Activated naive CD4-positive, alpha-beta T cell treated with Interleukin-2 at 50 U/mL for 16 hours (primary cell): ENCODE measurements at regions not wholly inside any gene's neighbourhood (a gene's known extent, or its start where the extent isn't known, plus 50 kb on each side); places are given as distances from the start of the nearest gene placed in this dataset.

ENCODE experiments used
- DNase-seq: peaks from one replicate; pipeline ENCODE4 v3.0.0-alpha.2; 2020

DNA sequence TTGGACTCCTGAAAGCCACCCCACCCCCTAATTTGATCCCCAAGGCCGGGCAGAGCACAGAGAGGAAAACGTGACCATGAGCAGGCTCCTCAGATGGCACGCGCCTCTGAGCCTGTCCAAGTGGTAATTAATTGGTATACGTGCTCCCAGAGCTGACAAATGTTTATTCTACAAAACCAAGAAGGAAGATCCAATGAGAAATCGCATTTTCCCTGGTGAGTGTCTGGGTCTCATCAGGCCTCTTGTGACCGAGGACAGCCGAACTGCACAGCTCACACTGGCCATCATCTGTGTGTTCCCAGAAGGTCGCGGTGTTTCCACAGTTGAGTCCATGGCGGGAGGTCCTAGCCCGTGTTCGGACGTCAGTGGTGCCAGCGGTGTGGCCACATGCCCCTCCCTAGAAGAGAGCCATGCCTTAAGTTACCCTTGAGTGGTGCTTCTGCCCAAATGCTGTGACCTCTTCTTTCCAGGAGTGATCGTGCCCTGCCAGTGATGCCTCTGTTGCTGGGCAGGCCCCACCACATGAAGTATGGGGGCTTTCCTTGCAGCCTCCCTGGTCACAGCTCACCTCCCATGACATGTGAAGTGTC, 317.5 kb upstream of the RTL1 start:
- DNase-seq, result no peak

DNA sequence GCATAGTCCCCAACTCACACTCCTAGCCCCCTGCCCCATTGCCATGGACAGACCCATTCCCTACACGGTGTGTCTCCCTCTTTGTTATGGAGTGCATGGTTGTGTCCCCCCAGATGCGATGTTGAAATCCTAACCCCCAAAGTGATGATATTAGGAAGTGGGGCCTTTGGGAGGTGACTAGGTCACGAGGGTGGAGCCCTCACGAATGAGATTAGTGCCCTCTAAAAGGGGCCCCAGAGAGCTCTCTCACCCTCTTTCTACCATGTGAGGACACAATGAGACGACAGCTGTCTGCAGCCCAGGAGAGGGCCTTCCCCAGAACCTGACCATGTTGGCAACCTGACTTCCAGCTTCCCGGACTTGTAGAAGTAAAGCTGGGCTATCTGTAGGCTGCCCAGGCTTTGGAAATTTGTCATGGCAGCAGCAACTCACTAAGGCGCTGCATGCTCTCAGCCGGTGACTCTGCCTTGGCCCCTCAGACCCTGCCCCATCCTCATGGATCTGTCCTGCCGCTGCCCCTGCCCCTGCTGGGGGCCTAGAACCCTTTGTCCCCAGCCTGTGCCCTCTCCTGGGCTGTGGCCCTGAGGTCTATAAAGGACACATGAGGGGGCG, 318.1 kb upstream of the RTL1 start:
- DNase-seq, result no peak

DNA sequence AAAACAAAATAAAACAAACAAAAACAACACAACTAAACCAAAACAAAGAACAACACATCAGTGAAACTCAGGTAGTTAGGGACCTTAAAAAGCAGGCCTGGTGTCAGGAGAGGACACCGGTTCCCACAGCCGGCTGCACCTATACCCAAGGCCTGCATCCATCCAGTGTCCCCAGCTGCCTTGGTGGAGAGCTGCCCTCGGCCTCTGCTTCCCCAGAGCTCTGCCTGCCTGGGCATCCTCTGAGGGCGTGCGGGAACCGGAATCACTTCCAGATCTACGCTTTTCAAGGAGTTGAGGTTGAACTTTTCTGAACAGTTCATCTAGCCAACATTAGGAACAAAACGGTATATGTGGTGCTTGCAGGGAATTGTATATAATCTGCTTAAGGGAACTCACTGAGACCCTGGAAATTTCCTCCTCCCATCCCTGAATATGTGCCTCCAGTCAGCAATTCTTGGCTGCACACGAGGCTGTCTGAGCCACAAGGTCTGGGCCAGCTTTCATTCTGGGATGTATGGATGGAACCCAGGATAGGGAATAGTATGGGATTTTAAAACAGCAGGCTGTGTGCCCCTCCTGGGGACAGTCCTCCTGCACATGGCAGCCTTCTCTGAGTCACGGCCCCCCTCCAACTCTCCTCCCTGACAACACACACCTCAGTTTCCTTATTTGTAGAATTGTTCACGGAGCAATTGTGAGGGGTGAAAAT, 319.0 kb upstream of the RTL1 start:
- DNase-seq, result no peak

DNA sequence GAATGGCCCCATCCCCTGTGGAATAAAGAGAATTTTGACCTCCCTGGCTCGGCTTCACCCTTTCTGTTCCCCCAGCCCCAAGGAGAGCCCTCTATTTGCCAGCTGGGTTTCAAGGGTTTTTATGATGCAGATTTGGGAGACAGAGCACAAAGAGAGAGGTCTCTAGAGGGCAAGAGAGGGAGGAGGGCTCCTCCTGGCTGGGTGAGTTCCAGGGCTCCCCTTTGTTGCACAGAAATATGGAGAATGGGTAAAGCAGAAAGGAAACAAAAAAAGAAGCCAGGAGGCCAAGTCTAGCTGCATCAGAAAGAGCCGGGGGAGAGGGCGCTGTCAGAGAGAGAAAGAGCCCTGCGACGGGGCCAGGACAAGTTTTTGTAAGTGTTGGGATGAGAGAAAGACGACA, 319.6 kb upstream of the RTL1 start:
- DNase-seq, result no peak

DNA sequence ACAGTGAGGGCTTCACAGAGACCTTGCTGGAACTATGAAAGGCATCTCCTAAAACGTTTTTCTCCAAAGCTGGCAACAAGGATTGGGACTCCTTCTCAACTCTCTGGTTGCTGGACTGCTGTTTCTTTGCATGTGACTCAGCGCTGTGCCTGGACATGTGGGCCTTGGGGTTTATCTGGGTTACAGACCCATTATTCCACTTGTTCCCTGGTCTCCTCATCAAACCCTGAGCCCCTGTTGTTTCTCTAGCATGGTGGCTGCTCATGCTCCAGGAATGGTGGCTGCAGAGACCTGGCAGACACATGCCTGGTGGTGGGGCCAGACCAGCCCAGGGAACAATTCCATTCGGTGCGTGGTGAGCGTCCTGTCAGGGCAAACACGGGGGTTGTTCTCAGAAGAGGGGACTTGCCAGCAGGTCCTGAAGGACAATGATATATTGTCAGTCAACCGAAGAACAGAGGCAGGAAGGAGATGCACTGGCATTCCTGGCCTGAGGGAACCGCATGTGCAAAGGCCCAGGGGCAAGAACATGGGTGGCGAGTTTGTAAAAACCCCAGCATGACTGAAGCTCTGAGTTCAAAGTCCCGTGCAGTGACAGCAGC, 320.1 kb upstream of the RTL1 start:
- no peak for DNase-seq

DNA sequence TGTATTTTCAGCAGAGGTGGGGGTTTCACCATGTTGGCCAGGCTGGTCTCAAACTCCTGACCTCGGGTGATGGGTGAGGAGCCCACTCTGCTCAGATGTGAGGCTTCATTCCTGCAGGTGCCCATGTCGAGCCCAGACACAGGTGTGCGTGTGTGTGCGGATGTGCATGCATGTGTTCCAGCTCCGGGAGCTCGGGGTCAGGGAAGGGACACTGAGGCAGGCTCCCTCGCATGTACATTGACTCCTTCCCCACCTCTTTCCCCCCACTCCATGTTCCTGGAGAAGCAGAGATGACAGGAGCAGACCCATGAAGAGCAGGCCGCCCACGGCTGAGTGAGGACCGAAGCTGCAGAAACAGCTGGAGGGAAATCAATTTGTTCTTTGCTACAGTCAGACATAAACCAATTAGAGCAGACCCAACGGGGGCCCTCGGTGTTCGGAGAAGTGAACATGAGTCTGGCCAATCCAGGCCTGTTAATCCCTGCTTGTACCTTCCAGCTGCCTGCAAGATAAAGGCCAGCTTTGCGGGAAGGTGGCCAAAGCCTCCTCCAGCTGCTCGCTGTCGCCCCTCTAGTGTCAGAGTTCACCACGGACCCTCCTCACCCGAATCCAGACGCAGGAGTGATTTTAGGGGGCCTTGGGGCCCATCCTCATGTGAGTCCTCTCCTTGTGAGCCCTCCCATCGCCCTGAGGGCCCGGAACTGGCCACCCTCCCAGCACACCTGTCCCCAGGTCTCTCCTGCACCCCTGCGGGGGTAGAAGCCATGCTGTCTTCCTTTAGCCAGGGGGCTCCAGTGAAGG, 321.0 kb upstream of the RTL1 start:
- DNase-seq, result no peak

DNA sequence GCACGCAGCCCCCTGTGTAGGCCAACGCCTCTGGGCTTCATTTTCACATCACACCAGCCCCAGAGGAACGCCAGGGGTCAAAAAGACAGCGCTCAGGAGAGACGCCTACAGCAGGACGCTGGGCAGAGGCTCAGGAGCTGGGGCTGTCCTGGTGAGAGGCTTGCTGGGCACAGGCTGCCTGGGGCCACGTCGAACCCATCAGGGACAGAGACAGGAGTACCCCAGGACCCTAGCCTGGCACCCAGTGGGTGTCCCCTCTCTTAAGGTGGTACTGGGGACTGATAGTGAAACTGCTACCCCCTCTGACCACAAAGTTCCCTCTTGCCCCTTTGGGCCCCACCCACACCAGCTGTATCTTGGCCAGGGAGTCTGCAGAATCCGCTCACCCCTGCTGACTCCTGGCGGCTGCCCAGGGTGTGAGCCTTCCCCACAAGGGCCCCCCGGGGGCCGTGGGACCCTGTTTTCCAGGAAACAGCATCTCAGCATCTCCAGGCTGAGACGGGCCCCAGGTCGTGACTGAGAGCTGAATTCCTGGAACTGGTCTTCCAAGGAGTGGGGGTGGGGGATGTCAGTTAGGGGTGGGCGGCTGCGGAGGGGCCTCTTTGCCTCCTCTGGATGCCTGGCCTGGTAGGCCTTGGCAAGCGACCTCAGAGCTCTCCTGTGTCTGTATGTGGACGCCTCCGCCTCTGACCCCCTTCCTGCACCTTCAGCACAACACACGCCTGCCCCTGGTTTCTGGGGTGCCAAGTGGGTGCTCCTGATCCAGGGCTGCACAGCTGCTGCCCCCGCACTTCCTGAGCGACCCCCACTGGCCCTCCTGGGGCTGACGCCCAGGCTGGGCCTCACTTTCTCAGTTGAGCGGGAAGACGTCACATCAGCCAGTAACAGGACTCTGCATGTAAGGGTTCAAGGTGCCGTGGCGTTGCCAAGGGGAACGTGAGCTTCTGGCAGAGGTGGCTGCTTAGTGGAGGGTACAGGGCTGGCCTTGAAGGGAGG, 321.9 kb upstream of the RTL1 start:
- DNase-seq, result no peak

DNA sequence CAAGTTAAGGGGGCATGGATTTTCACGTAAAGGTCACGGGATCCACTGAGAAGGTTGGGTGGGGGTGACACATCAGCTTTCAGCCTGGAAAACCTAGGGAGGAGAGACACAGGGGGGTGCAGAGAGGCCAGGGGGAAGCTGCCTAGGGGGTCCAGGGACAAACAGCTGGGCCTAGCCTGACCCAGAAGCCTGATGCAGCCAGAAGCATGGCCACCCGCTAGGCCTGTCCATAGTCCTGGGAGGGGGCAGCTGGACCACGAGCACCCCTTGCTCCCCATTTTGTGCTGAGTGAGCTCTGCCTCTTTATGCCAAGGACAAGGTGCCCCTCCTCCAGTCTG, 322.7 kb upstream of the RTL1 start:
- DNase-seq, result no peak

DNA sequence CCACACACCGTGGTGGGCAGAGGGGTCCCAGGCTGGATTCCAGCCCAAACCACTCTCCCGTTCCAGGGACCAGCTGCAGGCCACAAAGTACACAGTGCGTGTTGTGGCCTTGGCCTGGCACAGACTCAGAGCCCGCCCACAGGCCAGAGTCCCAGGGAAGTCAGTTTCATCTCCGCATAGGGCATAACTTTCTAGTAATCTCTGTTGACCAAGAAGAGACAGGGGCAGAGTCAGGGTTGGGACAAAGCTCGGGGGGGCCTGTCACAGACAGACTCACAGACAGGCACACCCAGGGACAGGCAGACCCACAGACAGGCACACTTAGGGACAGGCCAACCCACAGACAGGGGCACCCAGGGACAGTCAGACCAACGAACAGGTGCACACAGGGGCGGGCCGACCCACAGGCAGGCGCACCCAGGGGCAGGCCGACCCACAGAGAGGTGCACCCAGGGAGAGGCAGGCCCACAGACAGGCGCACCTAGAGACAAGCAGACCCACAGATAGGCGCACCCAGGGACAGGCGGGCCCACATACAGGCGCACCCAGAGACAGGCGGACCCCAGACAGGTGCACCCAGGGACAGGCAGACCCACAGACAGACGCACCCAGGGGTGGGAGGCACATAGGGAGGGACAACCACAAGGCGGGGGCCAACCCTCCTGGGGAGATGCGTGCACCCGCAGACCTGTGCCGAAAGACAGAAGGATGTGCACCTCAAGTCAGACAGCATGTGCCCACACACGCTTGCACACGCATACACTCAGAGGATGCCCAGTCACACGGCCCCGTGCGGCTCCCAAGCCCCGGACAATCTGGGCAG, 323.3 kb upstream of the RTL1 start:
- DNase-seq, result no peak

DNA sequence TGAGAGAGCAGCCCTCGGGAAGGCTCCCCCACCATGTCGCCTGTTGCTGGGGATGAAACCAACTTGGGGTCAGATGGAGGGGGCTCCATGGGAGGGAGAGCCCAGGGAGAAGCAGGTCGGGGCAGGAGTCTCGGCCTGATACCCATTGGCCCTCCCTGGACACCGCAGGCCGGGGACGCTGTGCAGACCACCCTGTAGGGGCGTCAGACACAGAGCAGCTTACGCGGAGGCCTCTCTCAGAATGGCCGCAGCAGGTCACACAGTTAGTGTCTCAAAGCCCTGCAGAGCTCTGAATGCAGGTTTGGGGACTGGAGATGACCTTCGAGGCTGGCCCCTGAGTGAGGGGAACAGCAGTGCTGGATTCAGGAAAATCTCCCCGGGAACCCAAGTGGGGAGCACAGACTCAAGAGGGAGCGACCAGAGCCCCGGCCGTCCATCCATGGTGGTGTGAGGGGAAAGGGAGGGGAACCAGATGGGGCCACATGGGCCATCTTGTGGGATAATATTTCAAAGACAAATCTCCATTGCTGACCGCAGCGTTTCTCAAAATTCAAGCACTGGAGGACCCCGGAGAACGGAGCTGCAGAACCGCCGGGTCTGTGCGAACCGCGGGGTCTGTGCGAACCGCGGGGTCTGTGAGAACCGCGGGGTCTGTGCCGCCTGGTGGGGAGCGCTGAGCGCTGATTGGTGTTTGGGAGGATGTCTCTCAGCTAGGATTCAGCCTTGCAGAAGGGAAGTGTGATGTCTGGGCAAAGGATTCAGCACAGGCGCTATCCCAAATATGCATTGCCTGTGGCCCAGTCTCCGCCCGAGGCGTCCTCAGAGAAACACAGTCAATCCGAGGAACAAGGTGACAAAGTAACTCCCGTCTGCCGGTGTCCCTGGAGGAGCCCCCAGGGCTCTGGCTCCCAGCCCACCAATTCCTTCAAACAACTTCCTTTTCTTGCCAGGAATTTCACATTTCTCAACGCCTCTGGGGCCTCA, 324.4 kb upstream of the RTL1 start:
- no peak for DNase-seq

DNA sequence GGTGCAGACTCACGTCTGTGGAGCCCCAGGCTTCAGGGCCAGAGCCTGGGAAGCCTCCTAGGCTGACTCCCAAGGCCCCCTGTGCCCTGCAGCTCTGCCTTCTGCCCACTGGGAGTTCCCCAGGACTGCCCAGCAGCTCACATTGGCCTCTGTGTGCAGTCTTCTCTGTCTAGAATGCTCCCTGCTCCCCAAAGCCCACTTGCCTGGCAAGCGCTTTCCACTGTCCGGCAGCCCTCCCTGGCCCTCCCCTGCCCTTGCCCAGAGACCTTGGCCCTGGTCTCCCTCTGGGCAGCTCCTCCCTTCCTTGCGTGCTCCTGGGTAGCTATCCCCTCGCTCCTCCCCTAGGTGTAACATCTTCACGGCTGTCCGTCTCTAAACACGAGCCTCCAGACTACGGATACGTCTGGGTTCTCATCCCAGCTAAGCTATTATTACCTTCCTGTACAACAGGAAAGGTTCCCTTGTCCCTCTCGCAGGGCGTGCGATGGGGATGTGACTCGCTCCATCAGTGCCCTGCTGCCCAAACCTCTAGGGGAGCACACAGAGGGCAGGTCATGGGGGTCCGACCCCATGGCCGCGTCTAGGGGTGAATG, 325.5 kb upstream of the RTL1 start:
- no peak for DNase-seq

DNA sequence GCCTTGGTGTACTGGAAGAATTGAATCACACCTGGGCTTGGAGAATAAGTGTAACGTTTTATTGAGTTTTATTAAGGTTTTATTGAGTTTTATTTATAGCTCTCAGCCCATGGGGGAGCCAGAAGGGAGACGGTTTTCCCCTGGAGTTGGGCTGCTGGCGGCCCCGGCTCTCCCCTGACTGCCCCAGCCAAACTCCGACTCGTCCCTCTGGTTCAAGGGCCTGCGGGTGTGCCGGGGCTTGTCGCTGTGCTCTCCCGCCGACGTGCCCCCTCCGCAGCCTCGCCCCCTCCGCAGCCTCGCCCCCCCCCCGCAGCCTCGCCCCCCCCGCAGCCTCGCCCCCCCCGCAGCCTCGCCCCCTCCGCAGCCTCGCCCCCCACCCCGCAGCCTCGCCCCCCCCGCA, 326.1 kb upstream of the RTL1 start:
- no peak for DNase-seq

DNA sequence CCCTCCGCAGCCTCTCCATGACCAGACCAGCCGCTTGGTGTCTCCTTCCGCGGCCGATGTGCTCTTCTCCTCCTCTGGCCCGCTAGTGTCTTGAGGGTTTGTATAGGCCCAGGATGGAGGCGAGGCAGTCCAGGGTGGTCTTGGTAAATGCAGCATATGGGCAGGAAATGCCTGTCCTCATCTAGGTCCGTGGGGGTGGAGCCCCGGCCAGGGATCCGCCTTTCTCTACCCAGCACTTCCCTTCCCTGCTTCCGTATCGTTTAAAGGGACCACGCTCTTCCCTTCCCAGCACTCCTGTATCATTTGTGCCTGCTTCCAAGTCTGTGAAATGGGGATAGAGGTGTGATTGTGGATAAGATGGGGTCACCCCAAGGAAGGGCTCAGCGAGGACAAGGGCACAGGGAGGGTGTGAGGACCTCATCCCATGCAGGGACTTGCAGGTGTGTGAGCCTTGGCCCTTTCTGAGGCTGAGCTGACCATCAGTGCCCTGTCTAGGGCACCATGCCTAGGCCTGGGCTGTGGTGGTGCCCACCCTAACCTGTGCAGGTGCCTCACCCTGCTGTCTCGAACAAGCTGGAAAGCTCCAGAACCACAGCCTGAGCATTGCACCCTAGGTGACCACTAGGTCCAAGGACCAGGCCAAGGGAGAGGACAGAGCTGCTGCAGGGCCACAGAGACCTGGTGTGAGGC, 326.8 kb upstream of the RTL1 start:
- no peak for DNase-seq

DNA sequence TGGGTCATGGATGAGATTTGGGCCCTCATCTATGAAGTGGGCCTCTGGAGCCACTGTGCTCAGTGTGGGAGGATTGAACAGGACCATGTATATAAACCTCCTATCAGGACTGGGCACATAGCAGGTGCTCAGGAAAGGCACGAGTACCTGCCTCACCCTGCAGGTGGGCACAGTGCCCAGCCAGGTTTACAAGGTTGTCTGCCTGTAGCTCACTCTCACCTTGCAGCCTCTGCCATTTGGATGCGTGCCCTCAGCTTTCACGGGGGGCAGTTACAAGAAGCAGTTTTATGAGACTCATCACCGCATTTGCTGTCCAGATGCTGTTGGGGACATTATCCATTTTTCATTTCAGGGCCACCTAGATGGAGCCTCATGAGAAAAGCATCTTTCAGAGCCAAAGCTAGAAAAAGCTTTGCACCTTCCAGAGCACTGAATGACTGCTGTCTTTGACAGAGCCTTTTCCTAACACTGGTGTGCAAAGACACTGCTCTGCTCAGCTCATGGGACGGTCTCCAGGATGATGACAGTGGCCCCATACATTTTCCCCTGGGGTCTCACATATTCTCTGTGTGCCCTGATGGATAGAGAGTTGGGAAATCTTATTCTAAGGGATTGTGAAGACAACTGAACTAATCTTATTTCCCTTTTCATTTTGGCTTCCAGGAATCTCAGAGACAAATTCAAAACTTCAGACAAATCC, 327.5 kb upstream of the RTL1 start:
- DNase-seq, result no peak

DNA sequence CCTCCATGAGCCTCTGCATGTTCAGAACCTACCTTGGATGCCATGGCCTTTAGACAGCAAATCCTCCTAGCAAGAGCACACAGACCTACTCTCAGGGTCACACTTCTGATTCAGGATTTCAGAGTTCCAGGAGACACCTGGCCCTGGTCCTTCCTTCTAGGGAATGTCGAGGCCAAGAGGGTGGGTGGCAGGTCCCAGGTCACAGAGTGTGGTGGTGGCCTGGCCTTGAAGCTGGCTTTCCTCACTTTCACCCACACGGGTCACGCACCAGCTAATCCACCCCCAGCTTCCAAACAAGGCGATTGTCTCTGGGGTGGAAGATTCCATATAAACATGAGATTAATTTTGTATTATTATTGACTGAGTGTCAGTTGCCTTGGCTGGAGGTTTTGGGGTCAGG, 328.3 kb upstream of the RTL1 start:
- DNase-seq, result no peak

DNA sequence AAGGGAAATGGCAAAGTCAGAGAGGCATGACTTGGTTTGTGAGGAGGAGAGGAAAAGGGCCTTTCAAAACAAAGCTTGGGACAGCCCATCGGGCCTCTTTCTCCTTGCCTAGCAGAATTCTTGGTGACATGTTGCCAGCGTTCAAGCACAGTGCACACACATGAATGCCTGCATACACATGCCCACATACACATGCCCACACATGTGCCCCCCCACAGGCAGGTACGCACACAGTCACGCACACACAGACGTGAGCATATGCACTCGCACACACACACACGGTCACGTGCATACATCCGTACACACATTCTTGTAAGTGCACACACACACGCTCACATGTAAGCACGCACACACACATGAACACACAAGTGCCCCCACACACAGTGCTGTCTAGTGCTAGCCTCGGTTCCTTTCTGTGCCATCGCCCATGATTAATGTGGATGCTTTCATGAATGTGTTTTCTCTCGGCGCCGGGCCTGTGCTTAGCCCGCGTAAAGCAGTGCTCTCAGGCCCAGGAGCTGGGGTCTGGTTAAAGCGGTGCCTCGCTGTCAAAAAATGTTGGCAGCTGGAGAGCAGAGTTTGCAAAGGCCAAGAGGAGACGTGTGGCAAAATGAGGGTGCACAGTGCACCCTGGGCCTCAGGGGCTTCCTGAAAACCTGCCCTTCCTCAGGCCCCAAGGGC, 328.8 kb upstream of the DIO3 start:
- DNase-seq, result no peak

DNA sequence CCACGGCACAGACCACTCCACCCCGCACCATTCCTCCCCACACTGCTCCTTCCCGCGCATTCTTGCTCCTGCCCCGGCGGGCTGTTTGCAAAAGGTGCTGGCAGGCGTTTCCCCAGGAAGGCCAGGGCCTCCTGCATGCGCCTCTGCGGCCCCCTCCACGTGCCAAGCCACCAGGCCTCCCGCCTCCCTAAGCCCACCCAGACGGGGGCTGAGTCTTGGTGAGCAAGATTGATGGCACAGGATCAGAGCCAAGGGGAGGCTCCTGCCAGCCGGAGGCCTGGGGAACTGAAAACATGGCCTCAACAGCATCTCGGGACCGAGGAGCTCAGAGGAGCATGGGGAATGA, 328.3 kb upstream of the DIO3 start:
- DNase-seq, result no peak

DNA sequence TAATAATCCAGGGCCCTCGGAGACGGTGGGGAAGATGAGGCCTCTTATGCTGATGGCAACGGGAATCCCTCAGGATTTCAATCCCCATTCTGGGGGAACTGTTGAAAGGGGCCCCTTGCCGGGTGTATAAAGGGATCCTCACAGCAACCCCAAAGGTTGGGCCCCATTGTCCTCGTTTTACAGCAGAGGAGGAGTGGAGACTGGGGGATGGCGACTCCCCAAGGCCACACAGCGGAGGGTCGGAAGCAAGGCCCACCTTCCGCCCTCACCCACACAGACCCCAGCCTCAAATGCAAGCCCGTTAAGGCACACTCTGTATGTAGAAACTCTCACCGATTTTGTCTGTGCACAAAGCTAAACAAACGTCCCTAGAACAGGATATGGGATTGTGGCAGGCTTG, 327.9 kb upstream of the DIO3 start:
- no peak for DNase-seq
